ENCODE measurements at regions not wholly inside any gene's neighbourhood (a gene's known extent, or its start where the extent isn't known, plus 50 kb on each side); places are given as distances from the start of the nearest gene placed in this dataset.

- intact Hi-C loops (cut with DNase I) = no loop called here
- no peak overlapping the region for H3K27ac ChIP-seq
- H3K36me3 ChIP-seq = no peaks in the 10 kb centered on the region
- H3K4me1 ChIP-seq = no peaks in the 10 kb centered on the region
- DNase-seq (no peak), ATAC-seq (peak; percentile 54 to 93 (median 68))
- TF ChIP-seq POLR2A (IDR thresholded peaks at IDR 0.05) (no peak), CTCF (IDR thresholded peaks at IDR 0.05) (peak in 2 of 4 donors; percentile 17 to 44)
- no peak overlapping the region for H3K4me3 ChIP-seq
- H3K27me3 ChIP-seq = no peaks in the 10 kb centered on the region
- H3K9me3 ChIP-seq = no peaks in the 10 kb centered on the region
Observed at GRCh38 chr4:111937368-111937767, 207.9 kb upstream of the FAM241A start.

- Histone ChIP-seq H3K4me1 (peaks cover 0 to 5% (median 0%) of the 10 kb centered on the region in 4 donors), H3K27me3 (no peaks in the 10 kb centered on the region), H3K4me3 (no peak overlapping the region), H3K9me3 (no peaks in the 10 kb centered on the region), H3K27ac (no peak overlapping the region), H3K36me3 (no peaks in the 10 kb centered on the region)
- no peak for DNase-seq
- no peak for TF ChIP-seq POLR2A (IDR thresholded peaks at IDR 0.05)
- no peak for TF ChIP-seq CTCF (IDR thresholded peaks at IDR 0.05)
- 38% methylated on average over 1 of the region's 1 CpG for WGBS (ENCODE audit: insufficient coverage, low coverage, low lambda C conversion rate, missing lambda C conversion rate)
- no peak for ATAC-seq
- intact Hi-C loops (cut with DNase I) = no loop called here
Observed at GRCh38 chr4:111941957-111942356, 203.3 kb upstream of the FAM241A start.

DNA sequence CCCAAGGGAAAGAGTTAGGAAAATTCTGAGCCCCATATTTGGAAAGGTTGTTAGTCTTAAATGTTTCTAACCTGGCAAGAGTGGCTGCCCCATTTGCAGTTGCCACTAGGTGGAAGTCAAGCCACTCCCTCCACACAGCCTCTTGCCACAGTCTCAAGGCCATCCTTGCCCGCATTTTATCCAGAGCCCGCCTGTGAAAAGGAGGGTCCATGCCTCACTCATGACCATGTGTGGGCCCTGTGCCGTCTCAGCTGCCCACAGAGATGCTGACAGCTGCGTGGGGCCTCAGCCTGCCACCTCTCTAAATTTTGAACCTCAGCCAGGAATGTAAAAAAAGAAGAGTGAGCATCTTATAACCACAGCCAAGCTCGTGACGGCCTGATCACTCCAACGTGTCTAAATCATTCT is 201.5 kb upstream of the FAM241A start:
- no peaks in the 10 kb centered on the region for H3K27me3 ChIP-seq
- peaks cover 0 to 4% (median 0%) of the 10 kb centered on the region in 4 donors for H3K9me3 ChIP-seq
- ATAC-seq (peak; percentile 59 to 96 (median 85)), DNase-seq (peak; percentile 34 to 60 (median 44))
- peaks cover 0 to 5% (median 0%) of the 10 kb centered on the region in 4 donors for H3K4me1 ChIP-seq
- intact Hi-C loops (cut with DNase I) = no loop called here
- no peaks in the 10 kb centered on the region for H3K36me3 ChIP-seq
- no peak overlapping the region for H3K27ac ChIP-seq
- no peak for TF ChIP-seq POLR2A (IDR thresholded peaks at IDR 0.05)
- TF ChIP-seq CTCF (IDR thresholded peaks at IDR 0.05) = peak; percentile 21 to 67 (median 30)
- H3K4me3 ChIP-seq = no peak overlapping the region
- 13% methylated on average over 7 of the region's 7 CpGs for WGBS (ENCODE audit: insufficient coverage, low coverage, low lambda C conversion rate, missing lambda C conversion rate)

DNA sequence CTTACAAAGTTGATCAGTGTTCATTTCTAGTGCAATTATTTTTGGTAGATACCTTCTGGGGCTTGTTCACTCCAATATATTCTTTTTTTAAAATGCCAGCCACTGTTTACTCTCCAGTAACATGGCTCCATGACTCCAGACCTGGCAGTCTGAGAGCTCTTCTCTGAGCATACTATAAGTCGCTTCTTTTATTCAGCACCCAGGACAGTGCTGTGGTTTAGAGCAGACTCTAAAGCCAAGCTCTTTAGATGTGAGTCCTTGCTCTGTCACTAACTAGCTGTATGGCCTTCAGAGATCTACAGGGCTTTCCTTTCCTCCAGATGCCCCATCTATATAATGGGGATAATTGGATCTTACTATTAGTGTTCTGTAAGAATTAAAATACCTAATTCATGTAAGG is 200.2 kb upstream of the FAM241A start:
- H3K27me3 ChIP-seq = no peaks in the 10 kb centered on the region
- no peak overlapping the region for H3K27ac ChIP-seq
- TF ChIP-seq POLR2A (IDR thresholded peaks at IDR 0.05) (no peak), CTCF (IDR thresholded peaks at IDR 0.05) (no peak)
- no peaks in the 10 kb centered on the region for H3K36me3 ChIP-seq
- no peak overlapping the region for H3K4me3 ChIP-seq
- H3K9me3 ChIP-seq = peaks cover 0 to 4% (median 0%) of the 10 kb centered on the region in 4 donors
- DNase-seq (no peak), ATAC-seq (no peak)
- 17% methylated on average over 1 of the region's 1 CpG for WGBS (ENCODE audit: insufficient coverage, low coverage, low lambda C conversion rate, missing lambda C conversion rate)
- peaks cover 0 to 5% (median 0%) of the 10 kb centered on the region in 4 donors for H3K4me1 ChIP-seq
- intact Hi-C loops (cut with DNase I) = no loop called here

DNA sequence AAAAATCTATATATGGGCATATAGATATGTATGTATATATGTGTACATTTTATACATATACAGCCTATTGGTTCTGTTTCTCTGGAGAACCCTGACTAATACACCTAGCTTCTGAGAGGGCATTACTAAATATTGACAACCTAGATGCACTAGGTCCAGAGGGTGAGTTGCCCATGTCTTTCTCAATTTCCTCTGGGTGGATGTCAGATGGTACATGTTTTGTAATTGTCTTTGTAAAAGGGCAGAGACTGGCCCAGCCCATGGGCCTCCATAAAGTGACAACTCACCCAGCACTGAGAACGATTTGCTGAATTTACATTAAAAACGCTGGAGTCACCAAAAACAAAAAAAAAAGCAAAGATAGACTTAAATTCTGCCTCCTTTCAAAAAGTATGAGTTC is 198.5 kb upstream of the FAM241A start:
- TF ChIP-seq POLR2A (IDR thresholded peaks at IDR 0.05) (no peak), CTCF (IDR thresholded peaks at IDR 0.05) (no peak)
- Histone ChIP-seq H3K4me3 (no peak overlapping the region), H3K27me3 (no peaks in the 10 kb centered on the region), H3K27ac (no peak overlapping the region), H3K4me1 (peaks cover 0 to 5% (median 0%) of the 10 kb centered on the region in 4 donors), H3K9me3 (peaks cover 0 to 4% (median 0%) of the 10 kb centered on the region in 4 donors), H3K36me3 (no peaks in the 10 kb centered on the region)
- ATAC-seq (peak in 2 of 4 donors; percentile 28 to 75), DNase-seq (no peak)
- intact Hi-C loops (cut with DNase I) = no loop called here
- 35% methylated on average over 2 of the region's 2 CpGs for WGBS (ENCODE audit: insufficient coverage, low coverage, low lambda C conversion rate, missing lambda C conversion rate)

All from right lobe of liver (tissue), 6 donors.